ENCODE measurements at regions not wholly inside any gene's neighbourhood (a gene's known extent, or its start where the extent isn't known, plus 50 kb on each side); places are given as distances from the start of the nearest gene placed in this dataset.
"Not testable (repeated sequence)": the region's sequence is repeated elsewhere in the genome, so short reads cannot be mapped to it uniquely, and the experiment has no call there.

- in situ Hi-C loops (cut with MboI; ENCODE audit: low sequenced_read_pairs, unreplicated experiment), result no loop called here
- no peak for DNase-seq (ENCODE audit: low spot score)
- TF ChIP-seq CTCF (IDR thresholded peaks at IDR 0.05; ENCODE audit: borderline replicate concordance, control extremely low read depth, extremely low read depth, insufficient read depth, missing control alignments), result no peak
Observed at GRCh38 chr10:28769091-28769604, 91.8 kb downstream of the BAMBI start.

GRCh38 chr10:28771580-28772090 is 94.3 kb downstream of the BAMBI start:
- in situ Hi-C loops (cut with MboI; ENCODE audit: low sequenced_read_pairs, unreplicated experiment); DNase-seq (ENCODE audit: low spot score): not testable (repeated sequence)

- in situ Hi-C loops (cut with MboI; ENCODE audit: low sequenced_read_pairs, unreplicated experiment), result no loop called here
- no peak for DNase-seq (ENCODE audit: low spot score)
- no peak for TF ChIP-seq CTCF (IDR thresholded peaks at IDR 0.05; ENCODE audit: borderline replicate concordance, control extremely low read depth, extremely low read depth, insufficient read depth, missing control alignments)
Observed at GRCh38 chr10:28774051-28774995, 97.0 kb downstream of the BAMBI start.

- no peak for DNase-seq (ENCODE audit: low spot score)
- TF ChIP-seq CTCF (IDR thresholded peaks at IDR 0.05; ENCODE audit: borderline replicate concordance, control extremely low read depth, extremely low read depth, insufficient read depth, missing control alignments), result no peak
- in situ Hi-C loops (cut with MboI; ENCODE audit: low sequenced_read_pairs, unreplicated experiment), result no loop called here
Observed at GRCh38 chr10:28775773-28776172, 98.5 kb downstream of the BAMBI start.

- TF ChIP-seq CTCF (IDR thresholded peaks at IDR 0.05; ENCODE audit: borderline replicate concordance, control extremely low read depth, extremely low read depth, insufficient read depth, missing control alignments), result no peak
- in situ Hi-C loops (cut with MboI; ENCODE audit: low sequenced_read_pairs, unreplicated experiment), result no loop called here
- DNase-seq (ENCODE audit: low spot score), result no peak
Observed at GRCh38 chr10:28776519-28776918, 99.2 kb downstream of the BAMBI start.

GRCh38 chr10:28777911-28778310 is 100.6 kb downstream of the BAMBI start:
- no peak for DNase-seq (ENCODE audit: low spot score)
- TF ChIP-seq CTCF (IDR thresholded peaks at IDR 0.05; ENCODE audit: borderline replicate concordance, control extremely low read depth, extremely low read depth, insufficient read depth, missing control alignments), result no peak
- in situ Hi-C loops (cut with MboI; ENCODE audit: low sequenced_read_pairs, unreplicated experiment), result no loop called here

- no peak for DNase-seq (ENCODE audit: low spot score)
- in situ Hi-C loops (cut with MboI; ENCODE audit: low sequenced_read_pairs, unreplicated experiment), result no loop called here
- TF ChIP-seq CTCF (IDR thresholded peaks at IDR 0.05; ENCODE audit: borderline replicate concordance, control extremely low read depth, extremely low read depth, insufficient read depth, missing control alignments), result no peak
Observed at GRCh38 chr10:28778524-28778923, 101.2 kb downstream of the BAMBI start.
